ENCODE measurements at regions not wholly inside any gene's neighbourhood (a gene's known extent, or its start where the extent isn't known, plus 50 kb on each side); places are given as distances from the start of the nearest gene placed in this dataset.
"Not testable (repeated sequence)": the region's sequence is repeated elsewhere in the genome, so short reads cannot be mapped to it uniquely, and the experiment has no call there.

DNA sequence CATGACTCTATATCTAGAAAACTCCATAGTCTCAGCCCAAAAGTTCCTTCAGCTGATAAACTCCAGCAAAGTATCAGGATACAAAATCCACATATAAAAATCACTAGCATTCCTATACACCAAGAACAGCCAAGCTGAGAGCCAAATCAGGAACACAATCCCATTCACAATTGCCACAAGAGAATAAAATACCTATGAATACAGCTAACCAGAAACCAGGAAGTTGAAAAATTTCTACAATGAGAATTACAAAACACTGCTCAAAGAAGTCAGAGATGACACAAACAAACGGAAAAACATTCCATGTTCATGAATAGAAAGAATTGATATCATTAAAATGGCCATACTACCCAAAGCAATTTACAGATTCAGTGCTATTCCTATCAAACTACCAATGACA is 61.0 kb upstream of the PKN2 start:
- not testable (repeated sequence) for TF ChIP-seq CTCF (conservative IDR thresholded peaks at IDR 0.05; ENCODE audit: low read length); EZH2phosphoT487 (IDR thresholded peaks at IDR 0.05; ENCODE audit: borderline replicate concordance, low read depth, low read length)

Data from OCI-LY7 (cell line).